ENCODE measurements at regions not wholly inside any gene's neighbourhood (a gene's known extent, or its start where the extent isn't known, plus 50 kb on each side); places are given as distances from the start of the nearest gene placed in this dataset.

GRCh38 chr20:12076200-12076599, 158.5 kb downstream of the BTBD3 start:
- no peak for DNase-seq (ENCODE audit: low read depth)
- TF ChIP-seq, protein P1, sequence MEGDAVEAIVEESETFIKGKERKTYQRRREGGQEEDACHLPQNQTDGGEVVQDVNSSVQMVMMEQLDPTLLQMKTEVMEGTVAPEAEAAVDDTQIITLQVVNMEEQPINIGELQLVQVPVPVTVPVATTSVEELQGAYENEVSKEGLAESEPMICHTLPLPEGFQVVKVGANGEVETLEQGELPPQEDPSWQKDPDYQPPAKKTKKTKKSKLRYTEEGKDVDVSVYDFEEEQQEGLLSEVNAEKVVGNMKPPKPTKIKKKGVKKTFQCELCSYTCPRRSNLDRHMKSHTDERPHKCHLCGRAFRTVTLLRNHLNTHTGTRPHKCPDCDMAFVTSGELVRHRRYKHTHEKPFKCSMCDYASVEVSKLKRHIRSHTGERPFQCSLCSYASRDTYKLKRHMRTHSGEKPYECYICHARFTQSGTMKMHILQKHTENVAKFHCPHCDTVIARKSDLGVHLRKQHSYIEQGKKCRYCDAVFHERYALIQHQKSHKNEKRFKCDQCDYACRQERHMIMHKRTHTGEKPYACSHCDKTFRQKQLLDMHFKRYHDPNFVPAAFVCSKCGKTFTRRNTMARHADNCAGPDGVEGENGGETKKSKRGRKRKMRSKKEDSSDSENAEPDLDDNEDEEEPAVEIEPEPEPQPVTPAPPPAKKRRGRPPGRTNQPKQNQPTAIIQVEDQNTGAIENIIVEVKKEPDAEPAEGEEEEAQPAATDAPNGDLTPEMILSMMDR (IDR thresholded peaks at IDR 0.05; ENCODE audit: insufficient read depth, low read depth, low read length, missing control alignments) = no peak
- H3K4me3 ChIP-seq (ENCODE audit: low read depth, low read length) = no peak overlapping the region

- H3K4me3 ChIP-seq (ENCODE audit: low read depth, low read length) = no peak overlapping the region
- DNase-seq (ENCODE audit: low read depth) = no peak
- TF ChIP-seq, protein P1 (IDR thresholded peaks at IDR 0.05; ENCODE audit: insufficient read depth, low read depth, low read length, missing control alignments) = no peak
These were observed 160.2 kb downstream of the BTBD3 start for GRCh38 chr20:12077875-12078274.

DNA sequence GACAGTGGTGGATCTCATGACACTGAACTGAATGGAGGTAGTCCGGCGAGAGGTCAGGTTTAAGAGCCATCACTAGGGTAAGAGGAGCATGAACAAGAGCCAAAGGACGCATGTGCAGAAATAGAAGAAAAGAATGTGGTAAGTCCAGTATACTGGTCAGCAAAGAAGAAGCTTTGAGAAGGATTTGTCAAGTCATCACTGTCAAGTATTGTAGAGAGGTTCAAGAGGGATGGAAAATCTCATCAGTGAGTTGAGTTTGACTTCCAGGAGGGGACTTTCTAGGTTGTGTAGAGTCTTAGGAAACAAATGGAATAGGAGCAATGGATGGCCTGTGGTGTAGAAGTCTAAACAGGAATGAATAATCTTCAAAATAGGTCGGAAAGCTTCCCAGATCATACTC, 161.8 kb downstream of the BTBD3 start:
- DNase-seq (ENCODE audit: low read depth) = no peak
- H3K4me3 ChIP-seq (ENCODE audit: low read depth, low read length) = no peak overlapping the region
- TF ChIP-seq, protein P1 (IDR thresholded peaks at IDR 0.05; ENCODE audit: insufficient read depth, low read depth, low read length, missing control alignments) = no peak

- no peak for DNase-seq (ENCODE audit: low read depth)
- TF ChIP-seq, protein P1 (IDR thresholded peaks at IDR 0.05; ENCODE audit: insufficient read depth, low read depth, low read length, missing control alignments) = no peak
- no peak overlapping the region for H3K4me3 ChIP-seq (ENCODE audit: low read depth, low read length)
These were observed 165.6 kb downstream of the BTBD3 start for GRCh38 chr20:12083269-12083668.

- no peak for DNase-seq (ENCODE audit: low read depth)
- TF ChIP-seq, protein P1 (IDR thresholded peaks at IDR 0.05; ENCODE audit: insufficient read depth, low read depth, low read length, missing control alignments) = no peak
- no peak overlapping the region for H3K4me3 ChIP-seq (ENCODE audit: low read depth, low read length)
These were observed 166.8 kb downstream of the BTBD3 start for GRCh38 chr20:12084482-12084881.

- TF ChIP-seq, protein P1 (IDR thresholded peaks at IDR 0.05; ENCODE audit: insufficient read depth, low read depth, low read length, missing control alignments) = no peak
- H3K4me3 ChIP-seq (ENCODE audit: low read depth, low read length) = no peak overlapping the region
- no peak for DNase-seq (ENCODE audit: low read depth)
These were observed 168.7 kb downstream of the BTBD3 start for GRCh38 chr20:12086359-12086758.

- DNase-seq (ENCODE audit: low read depth) = no peak
- TF ChIP-seq, protein P1 (IDR thresholded peaks at IDR 0.05; ENCODE audit: insufficient read depth, low read depth, low read length, missing control alignments) = no peak
- no peak overlapping the region for H3K4me3 ChIP-seq (ENCODE audit: low read depth, low read length)
These were observed 173.2 kb downstream of the BTBD3 start for GRCh38 chr20:12090920-12091319.
